ENCODE measurements at regions not wholly inside any gene's neighbourhood (a gene's known extent, or its start where the extent isn't known, plus 50 kb on each side); places are given as distances from the start of the nearest gene placed in this dataset.
"Not testable (repeated sequence)": the region's sequence is repeated elsewhere in the genome, so short reads cannot be mapped to it uniquely, and the experiment has no call there.

DNA sequence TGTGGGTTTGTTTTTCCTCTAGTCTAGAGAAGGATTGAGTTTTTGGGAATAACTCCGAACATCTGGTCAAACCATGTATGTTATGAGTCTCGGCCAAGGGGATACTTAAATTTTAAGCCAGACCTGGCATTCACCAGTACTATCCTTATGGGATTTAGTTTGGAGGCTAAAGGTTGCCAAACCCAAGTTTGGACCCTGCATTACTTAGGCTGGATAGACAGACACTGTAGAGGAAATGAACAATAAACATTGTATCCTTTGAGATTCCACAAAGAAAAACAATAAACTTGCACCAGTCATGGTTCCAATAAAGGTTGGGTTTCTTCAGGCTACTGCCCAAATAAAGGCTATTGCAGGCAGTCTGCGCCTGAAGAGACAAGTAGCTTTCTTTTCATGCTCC, 296.7 kb upstream of the MEF2C start:
- peak in 1 of 8 experiments; percentile 19 for ATAC-seq (replicated peaks in 6 of 8)
- WGBS, 10 experiments = 0 to 100% (median 86%) methylated on average over 1 to 3 of the region's 3 CpGs; no CpG with 5 or more reads in 1 of the 10 experiments
- no peaks in the 10 kb centered on the region for H3K4me1 ChIP-seq (replicated peaks in 1 of 2)
- H3K4me3 ChIP-seq = no peak overlapping the region
- H3K27ac ChIP-seq = no peak overlapping the region
- in situ Hi-C loops (cut with MboI; ENCODE audit: low pct_unique_long_range_greater_than_20kb in 2 of 9, low sequenced_read_pairs in 9 of 9, unreplicated experiment in 9 of 9) = no loop called here

GRCh38 chr5:89178541-89178940, 295.6 kb upstream of the MEF2C start:
- 17 to 100% (median 74%) methylated on average over 1 to 2 of the region's 2 CpGs; no CpG with 5 or more reads in 2 of the 10 experiments for WGBS, 10 experiments
- no peak for ATAC-seq (replicated peaks in 6 of 8)
- Histone ChIP-seq H3K4me3 (no peak overlapping the region), H3K27ac (no peak overlapping the region), H3K4me1 (replicated peaks in 1 of 2) (no peaks in the 10 kb centered on the region)
- in situ Hi-C loops (cut with MboI; ENCODE audit: low pct_unique_long_range_greater_than_20kb in 2 of 9, low sequenced_read_pairs in 9 of 9, unreplicated experiment in 9 of 9) = no loop called here

DNA sequence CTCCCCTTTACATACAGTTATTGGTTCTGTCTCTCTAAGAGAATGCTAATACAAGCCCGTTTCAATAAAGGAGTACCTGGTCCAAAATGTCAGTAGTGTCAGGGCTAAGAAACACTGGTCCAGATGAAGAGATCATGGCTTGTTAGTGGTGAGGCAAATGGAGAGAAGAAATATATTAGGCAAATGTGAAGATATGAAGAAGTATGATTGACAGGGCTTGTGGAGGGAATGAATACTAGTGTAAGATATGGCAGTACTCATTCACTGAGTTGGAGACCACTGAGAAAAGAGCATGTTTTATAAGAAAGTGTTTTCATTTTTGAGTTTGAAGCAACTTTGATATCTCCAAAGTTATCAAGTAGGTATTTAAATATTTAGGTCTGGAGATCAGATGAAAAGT, 290.5 kb upstream of the MEF2C start:
- Histone ChIP-seq H3K4me3 (no peak overlapping the region), H3K27ac (no peak overlapping the region), H3K4me1 (replicated peaks in 1 of 2) (no peaks in the 10 kb centered on the region)
- no peak for ATAC-seq (replicated peaks in 6 of 8)
- WGBS, 10 experiments = 50 to 100% (median 87%) methylated on average over 1 of the region's 1 CpG; no CpG with 5 or more reads in 2 of the 10 experiments
- in situ Hi-C loops (cut with MboI; ENCODE audit: low pct_unique_long_range_greater_than_20kb in 2 of 9, low sequenced_read_pairs in 9 of 9, unreplicated experiment in 9 of 9) = no loop called here

DNA sequence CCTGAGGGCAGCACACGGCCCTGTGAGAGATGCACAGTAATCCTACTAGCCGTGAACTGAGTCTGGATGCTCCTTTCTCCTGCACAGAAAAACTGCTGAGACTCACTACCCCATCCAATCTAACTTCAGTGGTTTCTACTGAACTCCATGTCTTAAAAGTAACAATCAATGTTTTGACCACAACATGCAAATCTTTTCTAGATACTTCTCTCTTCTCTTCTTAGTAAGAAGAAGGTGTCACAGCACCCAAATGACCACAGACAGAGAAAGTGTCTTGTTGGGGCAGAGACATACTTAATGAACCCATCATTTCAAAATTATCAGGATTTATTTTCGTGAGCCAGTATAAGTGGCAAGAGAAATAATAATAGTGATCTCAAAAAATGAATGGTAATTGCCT, 285.8 kb upstream of the MEF2C start:
- ATAC-seq (replicated peaks in 6 of 8) = no peak
- H3K4me3 ChIP-seq = no peak overlapping the region
- H3K27ac ChIP-seq = no peak overlapping the region
- WGBS, 10 experiments = 40 to 100% (median 96%) methylated on average over 1 to 3 of the region's 3 CpGs; no CpG with 5 or more reads in 3 of the 10 experiments
- no peaks in the 10 kb centered on the region for H3K4me1 ChIP-seq (replicated peaks in 1 of 2)
- in situ Hi-C loops (cut with MboI; ENCODE audit: low pct_unique_long_range_greater_than_20kb in 2 of 9, low sequenced_read_pairs in 9 of 9, unreplicated experiment in 9 of 9) = no loop called here

DNA sequence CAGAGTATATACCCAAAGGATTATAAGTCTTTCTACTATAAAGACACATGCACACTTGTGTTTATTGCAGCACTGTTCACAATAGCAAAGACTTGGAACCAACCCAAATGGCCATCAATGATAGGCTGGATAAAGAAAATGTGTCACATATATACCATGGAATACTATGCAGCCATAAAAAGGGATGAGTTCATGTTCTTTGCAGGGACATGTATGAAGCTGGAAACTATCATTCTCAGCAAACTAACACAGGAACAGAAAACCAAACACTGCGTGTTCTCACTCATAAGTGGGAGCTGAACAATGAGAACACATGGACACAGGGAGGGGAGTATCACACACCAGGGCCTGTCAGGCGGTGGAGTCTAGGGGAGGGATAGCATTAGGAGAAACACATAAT, 281.7 kb upstream of the MEF2C start:
- in situ Hi-C loops (cut with MboI; ENCODE audit: low pct_unique_long_range_greater_than_20kb in 2 of 9, low sequenced_read_pairs in 9 of 9, unreplicated experiment in 9 of 9); ATAC-seq (replicated peaks in 6 of 8); H3K27ac ChIP-seq; H3K4me3 ChIP-seq; H3K4me1 ChIP-seq (replicated peaks in 1 of 2): not testable (repeated sequence)
- 71 to 100% (median 90%) methylated on average over 1 to 2 of the region's 2 CpGs; no CpG with 5 or more reads in 6 of the 10 experiments for WGBS, 10 experiments

- no peak for ATAC-seq (replicated peaks in 6 of 8)
- Histone ChIP-seq H3K4me1 (replicated peaks in 1 of 2) (no peaks in the 10 kb centered on the region), H3K4me3 (no peak overlapping the region), H3K27ac (no peak overlapping the region)
- in situ Hi-C loops (cut with MboI; ENCODE audit: low pct_unique_long_range_greater_than_20kb in 2 of 9, low sequenced_read_pairs in 9 of 9, unreplicated experiment in 9 of 9) = no loop called here
Observed at GRCh38 chr5:89156226-89156625, 273.2 kb upstream of the MEF2C start.

DNA sequence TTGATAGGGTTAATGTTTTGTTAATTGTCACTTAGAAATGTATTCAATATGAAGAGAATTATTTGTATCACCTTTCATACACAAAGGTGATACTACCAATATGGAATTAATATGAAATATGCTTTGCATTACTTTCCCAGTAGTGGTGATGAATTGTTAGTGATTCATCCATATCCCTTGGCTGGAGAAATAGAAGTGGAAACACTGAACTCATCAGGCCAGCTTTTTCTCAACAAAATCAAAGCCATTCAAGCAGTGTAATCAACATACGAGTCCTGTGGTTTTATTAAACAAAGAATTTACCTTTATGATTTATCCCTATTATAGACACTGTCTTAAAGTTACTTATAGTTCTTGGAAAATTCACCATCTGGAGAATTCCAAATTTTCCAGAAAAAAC, 264.0 kb upstream of the MEF2C start:
- ATAC-seq (replicated peaks in 6 of 8) = no peak
- WGBS, 10 experiments = 45 to 100% (median 86%) methylated on average over 1 of the region's 1 CpG; no CpG with 5 or more reads in 3 of the 10 experiments

DNA sequence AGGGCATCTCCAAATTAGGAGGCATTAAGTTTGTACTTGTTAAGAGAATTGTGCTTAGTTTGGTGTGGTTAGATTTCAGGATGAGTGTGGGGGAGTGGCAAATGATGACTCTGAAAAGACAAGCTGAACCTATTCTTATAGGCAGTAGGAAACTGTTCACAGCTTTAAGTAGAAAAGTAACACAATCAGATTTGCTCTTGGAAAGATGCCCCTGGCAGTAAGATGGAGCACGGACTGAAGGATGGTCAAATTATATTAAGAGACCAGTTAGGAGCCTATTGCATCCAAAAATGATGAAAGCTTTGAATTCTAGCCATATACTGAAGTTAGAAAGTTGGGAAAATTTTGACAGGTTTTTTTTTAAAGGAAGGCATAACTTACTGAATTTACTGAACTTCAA, 254.2 kb upstream of the MEF2C start:
- in situ Hi-C loops (cut with MboI; ENCODE audit: low pct_unique_long_range_greater_than_20kb in 2 of 9, low sequenced_read_pairs in 9 of 9, unreplicated experiment in 9 of 9) = no loop called here
- Histone ChIP-seq H3K4me3 (no peak overlapping the region), H3K4me1 (replicated peaks in 1 of 2) (peaks cover 0 to 5% of the 10 kb centered on the region in 2 donors), H3K27ac (no peak overlapping the region)
- WGBS, 10 experiments = 10 to 100% (median 80%) methylated on average over 1 of the region's 1 CpG; no CpG with 5 or more reads in 3 of the 10 experiments
- no peak for ATAC-seq (replicated peaks in 6 of 8)

More for the DNA sequence above, 264.0 kb upstream of the MEF2C start:
- Histone ChIP-seq H3K27ac (no peak overlapping the region), H3K4me3 (no peak overlapping the region), H3K4me1 (replicated peaks in 1 of 2) (no peaks in the 10 kb centered on the region)
- in situ Hi-C loops (cut with MboI; ENCODE audit: low pct_unique_long_range_greater_than_20kb in 2 of 9, low sequenced_read_pairs in 9 of 9, unreplicated experiment in 9 of 9) = no loop called here

DNA sequence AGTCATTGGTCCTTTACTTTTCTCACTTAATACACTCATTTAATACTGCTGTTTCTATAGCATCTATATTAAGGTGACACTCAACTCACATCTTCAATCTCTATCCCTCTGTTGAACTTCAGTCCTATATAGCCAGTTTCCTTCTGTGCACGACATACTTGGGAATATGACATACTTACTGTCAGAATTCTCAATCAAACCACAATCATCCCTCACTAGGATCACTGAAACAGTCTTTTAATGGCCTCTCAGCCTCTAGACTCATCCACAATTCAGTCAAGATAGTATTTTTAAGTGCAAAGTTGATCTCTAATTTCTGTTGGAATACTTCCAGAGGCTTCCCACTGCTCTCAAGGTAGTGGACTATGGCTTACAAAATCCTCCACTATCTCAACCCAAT, 251.0 kb upstream of the MEF2C start:
- ATAC-seq (replicated peaks in 6 of 8) = no peak
- Histone ChIP-seq H3K27ac (no peak overlapping the region), H3K4me3 (no peak overlapping the region), H3K4me1 (replicated peaks in 1 of 2) (peaks cover 0 to 5% of the 10 kb centered on the region in 2 donors)
- WGBS, 10 experiments = 0 to 88% (median 60%) methylated on average over 1 of the region's 1 CpG; no CpG with 5 or more reads in 1 of the 10 experiments
- in situ Hi-C loops (cut with MboI; ENCODE audit: low pct_unique_long_range_greater_than_20kb in 2 of 9, low sequenced_read_pairs in 9 of 9, unreplicated experiment in 9 of 9) = no loop called here

GRCh38 chr5:89133129-89133528, 250.1 kb upstream of the MEF2C start:
- H3K27ac ChIP-seq = no peak overlapping the region
- H3K4me3 ChIP-seq = no peak overlapping the region
- no peak for ATAC-seq (replicated peaks in 6 of 8)
- H3K4me1 ChIP-seq (replicated peaks in 1 of 2) = peaks cover 0 to 5% of the 10 kb centered on the region in 2 donors
- in situ Hi-C loops (cut with MboI; ENCODE audit: low pct_unique_long_range_greater_than_20kb in 2 of 9, low sequenced_read_pairs in 9 of 9, unreplicated experiment in 9 of 9) = no loop called here
- 29 to 100% (median 93%) methylated on average over 1 of the region's 1 CpG; no CpG with 5 or more reads in 1 of the 10 experiments for WGBS, 10 experiments

- peaks cover 0 to 2% of the 10 kb centered on the region in 2 donors for H3K4me1 ChIP-seq (replicated peaks in 1 of 2)
- no peak overlapping the region for H3K27ac ChIP-seq
- no peak for ATAC-seq (replicated peaks in 6 of 8)
- no peak overlapping the region for H3K4me3 ChIP-seq
- in situ Hi-C loops (cut with MboI; ENCODE audit: low pct_unique_long_range_greater_than_20kb in 2 of 9, low sequenced_read_pairs in 9 of 9, unreplicated experiment in 9 of 9) = no loop called here
- 60 to 100% (median 100%) methylated on average over 1 of the region's 1 CpG for WGBS, 10 experiments
Observed at GRCh38 chr5:89130851-89131250, 247.9 kb upstream of the MEF2C start.

DNA sequence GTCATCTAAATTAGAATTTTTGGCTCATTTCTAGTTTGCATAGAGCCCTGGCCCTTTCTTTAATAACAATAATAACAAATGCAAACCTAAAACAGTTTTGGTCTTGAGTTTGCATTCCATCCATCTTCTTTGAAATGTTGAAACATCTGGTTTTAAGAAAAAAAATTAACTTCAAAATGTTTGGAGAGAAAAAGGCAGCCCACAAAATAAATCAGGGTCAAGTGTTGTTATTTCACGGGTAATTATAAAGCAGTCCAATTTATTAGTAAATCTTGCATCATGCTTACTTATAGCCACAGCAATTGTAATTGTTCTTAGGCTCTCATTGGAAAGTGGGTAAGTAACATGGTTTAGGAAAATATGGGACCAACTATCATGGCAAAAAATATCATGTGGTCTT, 247.0 kb upstream of the MEF2C start:
- no peak overlapping the region for H3K4me3 ChIP-seq
- in situ Hi-C loops (cut with MboI; ENCODE audit: low pct_unique_long_range_greater_than_20kb in 2 of 9, low sequenced_read_pairs in 9 of 9, unreplicated experiment in 9 of 9) = no loop called here
- WGBS, 10 experiments = 0 to 100% (median 75%) methylated on average over 1 of the region's 1 CpG; no CpG with 5 or more reads in 2 of the 10 experiments
- no peak overlapping the region for H3K27ac ChIP-seq
- H3K4me1 ChIP-seq (replicated peaks in 1 of 2) = no peaks in the 10 kb centered on the region
- no peak for ATAC-seq (replicated peaks in 6 of 8)

GRCh38 chr5:89128906-89129625, 246.1 kb upstream of the MEF2C start:
- Histone ChIP-seq H3K4me1 (replicated peaks in 1 of 2) (no peaks in the 10 kb centered on the region), H3K27ac (no peak overlapping the region), H3K4me3 (no peak overlapping the region)
- in situ Hi-C loops (cut with MboI; ENCODE audit: low pct_unique_long_range_greater_than_20kb in 2 of 9, low sequenced_read_pairs in 9 of 9, unreplicated experiment in 9 of 9) = no loop called here
- WGBS, 10 experiments = 75 to 100% (median 94%) methylated on average over 1 to 2 of the region's 2 CpGs; no CpG with 5 or more reads in 2 of the 10 experiments
- ATAC-seq (replicated peaks in 6 of 8) = peak in 1 of 8 experiments; percentile 52

DNA sequence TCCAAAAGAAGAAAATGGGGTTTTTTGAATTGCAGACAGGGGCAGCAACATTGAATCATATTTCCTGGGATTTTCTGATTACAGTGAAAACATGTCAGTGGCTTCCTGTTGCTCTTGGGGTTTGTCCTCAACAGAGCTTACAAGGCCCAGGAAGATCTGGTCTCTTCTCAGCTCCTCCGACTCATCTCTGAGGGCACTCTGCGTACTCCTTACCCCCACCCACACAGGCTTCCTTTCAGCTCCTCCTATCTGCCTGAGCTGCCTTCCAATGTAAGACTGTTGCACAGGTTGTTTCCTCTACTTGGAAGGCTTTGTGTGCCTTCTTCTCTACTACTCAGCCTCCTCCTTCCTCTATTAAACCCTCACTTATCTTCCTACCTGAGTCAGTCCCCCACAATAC, 245.1 kb upstream of the MEF2C start:
- in situ Hi-C loops (cut with MboI; ENCODE audit: low pct_unique_long_range_greater_than_20kb in 2 of 9, low sequenced_read_pairs in 9 of 9, unreplicated experiment in 9 of 9) = no loop called here
- Histone ChIP-seq H3K4me1 (replicated peaks in 1 of 2) (no peaks in the 10 kb centered on the region), H3K27ac (no peak overlapping the region), H3K4me3 (no peak overlapping the region)
- ATAC-seq (replicated peaks in 6 of 8) = peak in 1 of 8 experiments; percentile 45
- WGBS, 10 experiments = 79 to 100% (median 84%) methylated on average over 1 to 2 of the region's 2 CpGs; no CpG with 5 or more reads in 6 of the 10 experiments
